Bronchial epithelial cell (primary cell): ENCODE measurements at regions not wholly inside any gene's neighbourhood (a gene's known extent, or its start where the extent isn't known, plus 50 kb on each side); places are given as distances from the start of the nearest gene placed in this dataset.

ENCODE experiments used
- DNase-seq: peaks from one replicate; pipeline ENCODE4 v3.0.0-alpha.2; 2010; ENCODE audit warnings: low read depth
- FAIRE-seq: peaks from 2 replicates; lab custom pipeline; 2011; peaks lifted over from hg19 to GRCh38; lab: Jason Lieb, UNC
- H3K27me3 ChIP-seq: 2 replicates; pipeline ENCODE4 v1.5.1; 2011; ENCODE audit warnings: low read length; ENCODE audit not compliant: control insufficient read depth, insufficient read depth
- H3K36me3 ChIP-seq: 2 replicates; pipeline ENCODE4 v1.5.1; 2011; ENCODE audit warnings: low read length; ENCODE audit not compliant: control insufficient read depth, insufficient read depth
- H3K4me3 ChIP-seq: 2 replicates; pipeline ENCODE4 v1.5.1; 2011; ENCODE audit warnings: mild to moderate bottlenecking, low read depth, low read length, control low read depth
- CTCF ChIP-seq: IDR thresholded peaks from 2 replicates; pipeline ENCODE4 v1.5.1; 2011; ENCODE audit warnings: mild to moderate bottlenecking, moderate library complexity, low read length, control low read depth, inconsistent platforms; ENCODE audit not compliant: insufficient read depth, severe bottlenecking

- DNase-seq (no peak), FAIRE-seq (no peak)
- no peak overlapping the region for H3K4me3 ChIP-seq
- no peaks in the 10 kb centered on the region for H3K36me3 ChIP-seq
- no peaks in the 10 kb centered on the region for H3K27me3 ChIP-seq
- TF ChIP-seq CTCF, result no peak
Observed at GRCh38 chr2:151177756-151178155, 83.9 kb downstream of the RBM43 start.

DNA sequence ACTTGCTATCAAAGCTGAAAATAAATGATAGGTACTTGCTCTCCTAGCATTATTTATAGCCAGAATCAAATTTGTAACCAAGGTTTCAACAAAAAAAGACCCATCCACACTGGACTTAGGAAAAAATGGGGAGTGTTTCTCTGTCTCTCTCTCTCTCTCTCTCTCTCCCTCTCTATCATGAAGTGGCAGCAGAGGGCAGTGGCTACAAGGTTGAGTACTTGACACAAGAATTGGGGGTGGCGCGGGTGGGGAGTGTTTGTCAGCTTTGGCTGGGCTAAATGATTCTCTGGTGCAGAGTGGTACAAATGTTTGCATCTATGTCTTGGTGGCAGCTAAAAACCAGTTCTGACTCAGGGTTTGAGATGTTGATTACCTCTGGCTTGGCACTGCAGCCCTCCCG is 85.0 kb downstream of the RBM43 start:
- Histone ChIP-seq H3K27me3 (no peaks in the 10 kb centered on the region), H3K4me3 (no peak overlapping the region), H3K36me3 (no peaks in the 10 kb centered on the region)
- DNase-seq, result no peak
- FAIRE-seq, result no peak
- TF ChIP-seq CTCF, result no peak

DNA sequence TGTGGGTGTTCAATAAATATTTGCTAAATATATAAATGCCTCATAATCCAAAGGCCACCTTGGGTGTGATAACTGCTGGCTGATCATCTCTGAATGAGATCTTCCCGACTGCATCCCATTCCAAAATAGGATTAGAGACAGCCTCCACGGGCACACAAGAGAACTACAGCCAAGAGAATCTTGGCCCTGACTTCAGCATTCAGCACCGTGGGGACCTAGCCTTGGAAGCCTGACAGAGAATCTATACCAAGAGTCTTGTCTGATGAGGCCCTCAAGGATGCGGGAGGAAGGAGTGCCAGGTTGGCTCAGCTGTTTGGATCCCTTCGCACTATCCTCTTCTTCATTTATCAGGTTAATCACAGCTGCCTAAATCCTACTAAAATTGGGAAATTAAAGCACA is 85.8 kb downstream of the RBM43 start:
- H3K36me3 ChIP-seq, result no peaks in the 10 kb centered on the region
- H3K4me3 ChIP-seq, result no peak overlapping the region
- DNase-seq (no peak), FAIRE-seq (no peak)
- no peak for TF ChIP-seq CTCF
- no peaks in the 10 kb centered on the region for H3K27me3 ChIP-seq

DNA sequence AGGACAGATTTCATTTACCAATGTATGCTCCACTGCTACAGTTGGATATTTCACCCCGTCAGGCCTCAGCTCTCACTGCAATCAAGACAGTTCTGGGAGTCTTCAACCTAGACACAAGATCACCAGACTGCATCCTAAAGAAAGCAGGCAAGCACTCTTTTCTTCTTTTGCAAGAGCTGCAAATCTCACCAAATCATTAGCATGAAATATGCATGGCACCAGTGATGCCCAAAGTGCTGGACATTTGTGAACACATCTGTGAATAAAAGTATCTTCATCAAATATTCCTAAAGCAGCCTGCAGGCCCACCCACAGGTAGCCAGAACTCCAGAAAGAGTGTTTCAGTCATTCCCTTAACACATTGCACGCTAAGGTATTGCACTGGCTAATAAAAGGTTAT is 87.5 kb downstream of the RBM43 start:
- FAIRE-seq (no peak), DNase-seq (no peak)
- no peaks in the 10 kb centered on the region for H3K36me3 ChIP-seq
- H3K4me3 ChIP-seq, result no peak overlapping the region
- no peaks in the 10 kb centered on the region for H3K27me3 ChIP-seq
- TF ChIP-seq CTCF, result no peak

DNA sequence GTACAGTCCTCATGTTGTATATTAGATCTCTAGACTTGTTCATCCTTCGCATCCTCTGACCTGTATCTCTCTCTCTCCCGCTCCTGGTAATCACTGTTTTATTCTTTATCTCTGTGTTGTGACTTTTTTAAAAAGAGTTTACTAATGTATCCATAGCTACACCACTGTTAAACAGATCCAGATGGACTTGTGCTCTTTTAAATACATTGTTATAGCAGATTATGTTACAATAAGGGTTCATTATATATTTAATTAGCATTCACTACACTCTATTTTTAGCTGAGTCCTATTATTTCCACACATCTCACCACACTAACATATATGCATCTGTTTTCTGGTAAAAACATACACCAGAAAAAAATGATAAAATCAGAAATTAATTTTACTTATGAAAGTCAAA is 90.5 kb downstream of the RBM43 start:
- H3K27me3 ChIP-seq, result no peaks in the 10 kb centered on the region
- FAIRE-seq (no peak), DNase-seq (no peak)
- no peaks in the 10 kb centered on the region for H3K36me3 ChIP-seq
- no peak overlapping the region for H3K4me3 ChIP-seq
- TF ChIP-seq CTCF, result no peak

DNA sequence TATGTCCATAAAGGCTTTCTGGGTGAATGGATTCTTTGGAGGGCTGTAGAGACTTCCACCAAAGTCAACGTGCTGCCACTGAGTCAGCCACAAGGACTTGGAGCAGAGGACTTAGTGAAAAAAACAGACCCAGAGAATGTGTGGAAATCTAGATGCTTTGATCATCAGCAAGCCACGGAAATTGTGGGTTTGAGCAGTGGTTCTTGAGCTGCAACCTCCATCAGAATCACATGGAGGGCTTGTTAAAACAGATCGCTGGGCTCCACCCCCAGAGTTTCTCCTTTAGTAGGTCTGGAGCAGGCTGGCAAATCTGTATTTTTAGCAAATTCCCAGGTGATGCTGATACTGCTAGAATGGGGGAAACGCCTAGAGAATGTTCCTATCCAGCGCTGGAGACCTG is 95.3 kb downstream of the RBM43 start:
- Histone ChIP-seq H3K36me3 (no peaks in the 10 kb centered on the region), H3K4me3 (no peak overlapping the region), H3K27me3 (no peaks in the 10 kb centered on the region)
- no peak for FAIRE-seq
- no peak for TF ChIP-seq CTCF
- DNase-seq, result no peak
